ENCODE measurements at regions not wholly inside any gene's neighbourhood (a gene's known extent, or its start where the extent isn't known, plus 50 kb on each side); places are given as distances from the start of the nearest gene placed in this dataset.
"Not testable (repeated sequence)": the region's sequence is repeated elsewhere in the genome, so short reads cannot be mapped to it uniquely, and the experiment has no call there.

- H3K27ac ChIP-seq; H3K4me1 ChIP-seq; H3K27me3 ChIP-seq; DNase-seq (ENCODE audit: low spot score in 2 of 2); H3K36me3 ChIP-seq; H3K4me3 ChIP-seq; H3K9me3 ChIP-seq: not testable (repeated sequence)
- WGBS, 2 donors: 89 to 98% methylated on average over 2 of the region's 2 CpGs
These were observed 85.1 kb upstream of the MAP4 start for GRCh38 chr3:48101301-48101650.

DNA sequence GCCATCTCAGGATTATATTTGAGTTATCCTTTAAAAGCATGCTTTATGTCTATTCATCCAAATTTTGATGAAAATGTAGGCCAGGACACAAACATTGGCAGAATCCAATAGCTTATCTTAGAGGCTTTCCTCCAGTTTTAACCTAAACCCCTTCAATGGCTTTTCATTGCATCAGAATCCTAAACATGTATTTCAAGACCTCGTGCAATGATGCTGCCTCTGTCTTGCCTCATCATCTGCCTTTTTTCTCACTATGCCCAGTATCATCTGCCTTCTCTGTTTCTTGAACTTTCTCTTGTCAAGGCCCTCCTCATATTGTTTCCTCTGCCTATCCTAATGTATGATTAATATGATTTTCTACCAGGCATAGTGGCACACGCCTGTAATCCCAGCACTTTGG lies 76.1 kb upstream of the MAP4 start:
- Histone ChIP-seq H3K4me1 (peaks cover 0 to 10% (median 4%) of the 10 kb centered on the region in 4 donors), H3K9me3 (no peaks in the 10 kb centered on the region), H3K4me3 (no peak overlapping the region), H3K27me3 (no peaks in the 10 kb centered on the region), H3K27ac (no peak overlapping the region), H3K36me3 (no peaks in the 10 kb centered on the region)
- no peak for TF ChIP-seq POLR2A (IDR thresholded peaks at IDR 0.05)
- TF ChIP-seq, protein P1, sequence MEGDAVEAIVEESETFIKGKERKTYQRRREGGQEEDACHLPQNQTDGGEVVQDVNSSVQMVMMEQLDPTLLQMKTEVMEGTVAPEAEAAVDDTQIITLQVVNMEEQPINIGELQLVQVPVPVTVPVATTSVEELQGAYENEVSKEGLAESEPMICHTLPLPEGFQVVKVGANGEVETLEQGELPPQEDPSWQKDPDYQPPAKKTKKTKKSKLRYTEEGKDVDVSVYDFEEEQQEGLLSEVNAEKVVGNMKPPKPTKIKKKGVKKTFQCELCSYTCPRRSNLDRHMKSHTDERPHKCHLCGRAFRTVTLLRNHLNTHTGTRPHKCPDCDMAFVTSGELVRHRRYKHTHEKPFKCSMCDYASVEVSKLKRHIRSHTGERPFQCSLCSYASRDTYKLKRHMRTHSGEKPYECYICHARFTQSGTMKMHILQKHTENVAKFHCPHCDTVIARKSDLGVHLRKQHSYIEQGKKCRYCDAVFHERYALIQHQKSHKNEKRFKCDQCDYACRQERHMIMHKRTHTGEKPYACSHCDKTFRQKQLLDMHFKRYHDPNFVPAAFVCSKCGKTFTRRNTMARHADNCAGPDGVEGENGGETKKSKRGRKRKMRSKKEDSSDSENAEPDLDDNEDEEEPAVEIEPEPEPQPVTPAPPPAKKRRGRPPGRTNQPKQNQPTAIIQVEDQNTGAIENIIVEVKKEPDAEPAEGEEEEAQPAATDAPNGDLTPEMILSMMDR (IDR thresholded peaks at IDR 0.05): no peak
- TF ChIP-seq EP300 (IDR thresholded peaks at IDR 0.05): no peak
- no peak for DNase-seq (ENCODE audit: low spot score in 2 of 2)
- WGBS, 2 donors: 43 to 59% methylated on average over 2 of the region's 2 CpGs

GRCh38 chr3:48090166-48090939 lies 74.1 kb upstream of the MAP4 start:
- no peaks in the 10 kb centered on the region for H3K9me3 ChIP-seq
- TF ChIP-seq POLR2A (IDR thresholded peaks at IDR 0.05): no peak
- TF ChIP-seq, protein P1 (IDR thresholded peaks at IDR 0.05): no peak
- TF ChIP-seq EP300 (IDR thresholded peaks at IDR 0.05): no peak
- peaks cover 0 to 29% (median 17%) of the 10 kb centered on the region in 4 donors for H3K4me1 ChIP-seq
- H3K27me3 ChIP-seq: no peaks in the 10 kb centered on the region
- DNase-seq (ENCODE audit: low spot score in 2 of 2): no peak
- 79 to 88% methylated on average over 19 of the region's 19 CpGs for WGBS, 2 donors
- H3K27ac ChIP-seq: peak overlapping the region in 2 of 4 donors; percentile 100
- no peaks in the 10 kb centered on the region for H3K36me3 ChIP-seq
- H3K4me3 ChIP-seq: no peak overlapping the region

- Histone ChIP-seq H3K4me1 (peaks cover 0 to 42% (median 22%) of the 10 kb centered on the region in 4 donors), H3K36me3 (peaks cover 0 to 1% (median 0%) of the 10 kb centered on the region in 3 donors), H3K27ac (peak overlapping the region; percentile 96 to 100 (median 100)), H3K4me3 (peak overlapping the region; percentile 90 to 100 (median 97)), H3K27me3 (no peaks in the 10 kb centered on the region), H3K9me3 (no peaks in the 10 kb centered on the region)
- peak; percentile 84 to 87 for TF ChIP-seq POLR2A (IDR thresholded peaks at IDR 0.05)
- peak; percentile 63 to 94 for TF ChIP-seq EP300 (IDR thresholded peaks at IDR 0.05)
- TF ChIP-seq, protein P1 (IDR thresholded peaks at IDR 0.05): peak in 2 of 5 experiments; percentile 35 to 39
- peak; percentile 97 to 98 for DNase-seq (ENCODE audit: low spot score in 2 of 2)
- WGBS, 2 donors: 0 to 1% methylated on average over 23 to 45 of the region's 79 CpGs
These were observed 72.7 kb upstream of the MAP4 start for GRCh38 chr3:48088749-48089466.

GRCh38 chr3:48088056-48088748 lies 72.0 kb upstream of the MAP4 start:
- Histone ChIP-seq H3K4me1 (peaks cover 0 to 47% (median 22%) of the 10 kb centered on the region in 4 donors), H3K4me3 (peak overlapping the region; percentile 90 to 100 (median 97)), H3K36me3 (peaks cover 0 to 5% (median 0%) of the 10 kb centered on the region in 3 donors), H3K27me3 (no peaks in the 10 kb centered on the region), H3K9me3 (no peaks in the 10 kb centered on the region), H3K27ac (peak overlapping the region; percentile 96 to 100 (median 100))
- TF ChIP-seq, protein P1 (IDR thresholded peaks at IDR 0.05): no peak
- no peak for TF ChIP-seq POLR2A (IDR thresholded peaks at IDR 0.05)
- TF ChIP-seq EP300 (IDR thresholded peaks at IDR 0.05): no peak
- 0 to 1% methylated on average over 17 to 33 of the region's 40 CpGs for WGBS, 2 donors
- DNase-seq (ENCODE audit: low spot score in 2 of 2): peak in 1 of 2 donors; percentile 32

Measured in tibial nerve (tissue), 4 donors.